HG02678 (cell line): ENCODE measurements at regions not wholly inside any gene's neighbourhood (a gene's known extent, or its start where the extent isn't known, plus 50 kb on each side); places are given as distances from the start of the nearest gene placed in this dataset.

Experiments
- ATAC-seq: cut with Tn5 transposase; IDR thresholded peaks from one replicate; pipeline ENCODE4 v1.9.1; 2021; ENCODE audit warnings: mild to moderate bottlenecking, moderate library complexity; ENCODE audit not compliant: unreplicated experiment

DNA sequence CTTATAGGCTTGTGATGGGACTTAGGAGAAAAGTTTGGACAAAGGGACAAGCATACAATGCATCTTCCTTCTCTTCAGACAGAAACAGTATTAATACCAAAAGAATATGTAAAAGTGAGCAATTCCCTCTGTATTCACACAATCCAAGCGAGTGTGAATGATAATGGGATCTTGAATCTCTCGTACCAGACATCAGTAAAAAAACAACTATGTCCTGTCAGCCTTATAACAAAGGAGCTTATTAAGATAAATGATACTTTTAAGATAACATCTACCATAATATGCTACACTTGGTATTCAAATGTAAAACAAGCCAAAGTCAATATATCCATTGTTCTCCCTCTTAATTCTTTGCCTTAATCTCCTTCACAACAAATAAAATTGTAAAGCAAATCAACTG lies 288.6 kb upstream of the CNTN6 start:
- ATAC-seq = no peak

GRCh38 chr3:805326-805725 lies 287.5 kb upstream of the CNTN6 start:
- no peak for ATAC-seq

- ATAC-seq = no peak
Measured at GRCh38 chr3:806006-806405, 286.8 kb upstream of the CNTN6 start.

- ATAC-seq = no peak
Measured at GRCh38 chr3:816605-817004, 276.2 kb upstream of the CNTN6 start.

DNA sequence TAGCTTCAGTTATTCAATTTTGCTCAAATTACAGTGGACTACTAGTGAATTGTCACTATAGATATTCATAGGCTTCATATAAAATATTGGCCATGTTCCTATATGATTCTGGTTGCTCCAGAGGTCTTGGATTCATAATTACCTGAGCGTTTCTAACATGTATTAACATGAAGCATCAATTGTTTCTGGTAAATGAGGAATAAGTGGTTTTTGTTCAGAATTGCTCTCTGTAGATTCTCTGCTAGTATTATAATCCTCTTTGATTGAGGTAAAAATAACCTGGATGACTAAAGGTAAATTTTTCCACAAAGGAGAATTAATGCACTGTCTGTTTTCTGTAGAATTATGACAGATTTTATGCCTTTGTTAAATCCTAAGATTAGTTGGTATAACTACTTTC lies 258.1 kb upstream of the CNTN6 start:
- no peak for ATAC-seq

- no peak for ATAC-seq
Measured at GRCh38 chr3:835096-835495, 257.7 kb upstream of the CNTN6 start.

DNA sequence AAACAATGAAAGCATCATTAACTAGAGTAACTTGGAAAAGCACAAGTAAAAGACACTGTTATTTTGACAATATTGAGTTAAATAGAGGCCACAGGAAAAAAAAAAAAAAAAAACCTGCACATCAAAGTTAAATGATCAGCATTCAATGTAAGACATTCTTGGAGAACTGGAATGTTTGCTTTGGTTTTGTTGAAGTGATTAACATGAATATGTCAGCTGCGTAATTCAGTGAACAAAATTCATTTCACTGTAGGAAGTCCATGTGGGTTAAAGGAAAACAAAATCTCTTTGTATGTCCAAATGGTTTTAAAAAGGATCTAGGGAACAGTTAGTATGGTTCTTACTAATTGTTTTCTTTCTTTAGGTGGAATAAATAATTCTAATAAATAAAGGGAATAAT lies 252.8 kb upstream of the CNTN6 start:
- no peak for ATAC-seq

DNA sequence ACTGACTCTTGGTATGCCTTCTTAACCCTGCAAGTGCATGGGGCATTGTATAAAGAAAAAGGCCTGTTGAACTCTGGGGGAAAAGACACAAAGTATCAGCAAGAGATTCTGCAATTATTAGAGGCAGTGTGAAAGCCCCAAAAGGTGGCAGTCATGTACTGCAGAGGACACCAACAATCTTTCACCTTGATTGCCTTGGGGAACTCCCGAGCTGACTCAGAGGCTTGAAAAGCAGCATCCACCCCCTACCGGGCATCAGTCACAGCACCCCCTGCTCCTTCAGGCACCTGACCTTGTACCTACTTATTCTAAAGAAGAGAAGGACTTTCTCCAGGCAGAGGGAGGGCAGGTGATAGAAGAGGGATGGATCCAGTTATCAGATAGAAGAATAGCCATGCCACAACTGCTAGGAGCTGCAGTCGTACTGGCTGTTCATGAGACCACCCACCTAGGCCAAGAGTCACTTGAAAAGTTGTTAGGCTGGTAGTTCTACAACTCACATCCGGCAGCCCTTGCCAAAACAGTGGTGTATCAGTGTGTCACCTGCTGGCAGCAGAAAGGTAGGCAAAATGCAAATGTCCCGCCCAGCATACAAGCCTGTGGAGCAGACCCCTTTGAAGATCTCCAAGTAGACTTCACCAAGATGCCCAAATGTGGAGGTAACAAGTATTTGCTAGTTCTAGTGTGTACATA lies 241.6 kb upstream of the CNTN6 start:
- peak; percentile 55 for ATAC-seq

DNA sequence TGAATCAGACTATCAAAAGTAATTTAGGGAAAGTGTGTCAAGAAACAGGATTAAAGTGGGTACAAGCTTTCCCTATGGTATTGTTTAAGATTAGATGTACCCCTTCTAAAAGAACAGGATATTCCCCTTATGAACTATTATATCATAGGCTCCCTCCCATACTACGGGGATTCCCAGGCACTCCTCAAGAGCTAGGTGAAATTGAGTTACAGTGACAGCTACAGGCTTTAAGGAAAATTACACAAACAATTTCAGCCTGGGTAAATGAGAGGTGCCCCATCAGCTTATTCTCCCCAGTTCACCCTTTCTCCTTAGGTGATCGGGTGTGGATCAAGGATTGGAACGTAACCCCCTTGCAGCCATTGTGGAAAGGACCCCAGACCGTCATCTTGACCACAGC lies 240.8 kb upstream of the CNTN6 start:
- no peak for ATAC-seq

DNA sequence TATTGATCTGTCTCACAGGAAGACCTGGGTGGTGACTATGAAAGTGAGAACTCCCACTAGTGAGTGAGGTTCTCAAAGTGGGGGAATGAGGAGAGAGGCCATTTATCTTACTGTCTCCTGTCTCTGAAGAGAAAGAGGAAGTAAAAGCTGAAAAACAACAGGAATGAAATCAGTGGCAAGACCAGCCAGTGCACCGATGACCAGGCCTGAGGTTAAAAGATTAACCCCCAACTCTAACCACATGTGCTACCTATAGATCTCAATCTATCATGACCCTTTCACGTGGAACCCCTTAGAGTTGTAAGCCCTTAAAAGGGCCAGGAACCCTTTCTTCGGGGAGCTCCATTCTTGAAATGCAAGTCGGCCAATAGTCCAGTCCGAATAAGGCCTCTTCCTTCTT lies 239.3 kb upstream of the CNTN6 start:
- ATAC-seq = no peak

DNA sequence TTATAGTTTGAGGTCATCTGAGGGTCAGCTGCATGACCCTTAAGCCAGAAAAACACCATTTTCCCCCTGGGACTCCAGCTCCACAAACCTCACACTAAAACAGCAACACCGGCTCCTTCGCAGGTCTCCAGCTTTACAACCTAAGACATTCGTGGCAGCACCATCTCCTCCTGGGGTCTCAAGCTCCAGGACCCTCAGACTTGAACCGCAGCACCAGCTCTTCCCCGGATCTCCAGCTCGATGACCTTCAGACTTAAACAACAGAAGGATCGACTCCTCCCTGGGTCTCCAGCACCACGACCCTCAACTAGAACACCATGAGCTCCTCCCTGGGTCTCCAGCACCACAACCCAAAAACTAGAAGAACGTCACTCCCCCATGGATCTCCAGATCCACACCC lies 233.7 kb upstream of the CNTN6 start:
- no peak for ATAC-seq

DNA sequence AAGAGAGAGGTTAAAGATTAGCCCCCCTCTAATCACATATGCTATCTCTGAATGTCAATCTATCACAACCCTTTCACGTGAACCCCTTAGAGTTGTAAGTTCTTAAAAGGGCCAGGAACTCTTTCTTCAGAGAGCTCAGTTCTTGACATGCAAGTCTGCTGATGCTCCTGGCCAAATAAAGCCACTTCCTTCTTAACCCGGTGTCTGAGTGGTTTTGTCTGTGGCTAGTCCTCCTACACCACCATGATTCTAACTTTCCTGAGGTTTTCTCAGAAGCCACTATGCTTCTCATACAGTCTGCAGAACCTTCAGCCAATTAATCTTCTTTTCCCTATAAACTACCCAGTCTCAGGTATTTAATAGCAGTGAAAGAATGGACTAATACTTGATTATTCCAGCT lies 231.1 kb upstream of the CNTN6 start:
- ATAC-seq = no peak

DNA sequence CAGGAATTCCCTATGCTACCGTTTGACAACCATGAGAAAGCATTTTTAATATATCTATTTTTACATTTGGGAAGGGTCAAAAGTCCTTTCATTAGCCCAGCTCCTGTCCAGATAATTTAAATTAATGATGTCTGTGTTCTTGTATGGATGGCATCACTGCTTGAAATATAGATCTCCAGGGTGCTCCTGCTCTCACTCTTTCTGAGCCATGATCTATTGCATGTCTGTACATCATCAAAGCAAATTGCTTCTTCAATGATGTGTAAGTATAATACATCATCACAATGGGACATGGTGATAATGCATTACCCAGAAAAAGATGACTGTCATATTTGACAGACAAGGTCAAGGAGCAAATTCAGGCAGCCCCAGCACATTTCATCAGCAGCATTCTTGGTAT lies 223.6 kb upstream of the CNTN6 start:
- ATAC-seq = no peak

DNA sequence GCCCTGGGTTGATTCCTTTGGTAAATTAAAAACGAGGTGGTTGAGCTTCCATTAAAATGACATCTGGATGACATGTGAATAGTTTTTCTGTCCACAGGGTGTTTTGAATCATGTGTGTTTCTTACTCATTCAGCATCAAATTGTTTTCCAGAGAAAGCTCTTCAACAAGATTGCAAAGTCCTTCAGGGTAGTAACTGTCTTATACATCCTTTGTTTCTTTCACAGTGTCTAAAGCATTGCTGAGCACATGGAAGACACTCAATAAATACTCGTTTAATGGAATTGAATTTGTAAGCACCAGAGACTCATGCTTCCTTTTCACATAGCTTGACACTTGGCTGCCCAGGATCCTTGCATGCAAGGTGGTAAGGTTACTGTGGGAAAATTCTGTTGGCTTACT lies 223.1 kb upstream of the CNTN6 start:
- ATAC-seq = no peak

DNA sequence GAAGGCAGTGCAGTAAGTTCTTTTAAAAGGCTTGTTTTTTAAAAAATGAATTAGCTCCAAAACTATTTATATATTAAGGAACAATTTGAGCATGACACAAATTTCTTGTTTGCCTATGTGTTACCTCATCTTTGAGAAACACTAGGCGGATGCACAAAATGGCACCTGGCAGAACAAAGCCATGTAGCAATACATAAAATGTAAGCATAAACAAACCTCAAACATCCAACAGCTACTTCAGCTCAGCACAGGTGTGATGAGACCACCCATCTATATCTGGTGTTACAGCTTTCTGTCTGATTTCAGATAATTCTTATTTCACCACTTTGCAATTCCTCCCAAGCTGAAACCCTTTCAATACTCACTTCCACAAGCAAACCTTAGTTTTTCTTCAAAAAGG lies 221.2 kb upstream of the CNTN6 start:
- ATAC-seq = no peak

- ATAC-seq = no peak
Measured at GRCh38 chr3:877001-877400, 215.8 kb upstream of the CNTN6 start.

GRCh38 chr3:878746-879145 lies 214.1 kb upstream of the CNTN6 start:
- no peak for ATAC-seq

DNA sequence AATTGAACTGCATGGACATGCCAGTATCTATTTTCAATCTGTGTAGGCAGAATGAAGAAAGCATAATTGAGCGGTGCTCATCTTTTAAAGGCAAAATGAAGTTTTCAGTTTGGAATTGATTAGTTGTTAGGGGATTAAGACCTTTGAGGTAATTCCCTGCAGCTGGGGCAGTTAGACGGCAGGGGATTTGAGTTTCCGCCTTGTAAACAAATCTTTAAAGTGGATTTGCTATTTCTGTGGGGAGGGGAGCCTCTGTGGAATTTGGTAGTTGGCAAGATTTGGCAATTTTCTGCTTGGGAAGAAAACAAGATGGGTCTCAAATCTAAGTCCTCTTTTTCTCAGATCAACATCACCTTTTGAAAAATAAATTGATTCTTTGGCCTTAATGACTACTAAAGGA lies 212.5 kb upstream of the CNTN6 start:
- no peak for ATAC-seq

- no peak for ATAC-seq
Measured at GRCh38 chr3:882533-882932, 210.3 kb upstream of the CNTN6 start.

GRCh38 chr3:901953-902778 lies 190.7 kb upstream of the CNTN6 start:
- ATAC-seq = peak; percentile 86

- no peak for ATAC-seq
Measured at GRCh38 chr3:905217-905616, 187.6 kb upstream of the CNTN6 start.

GRCh38 chr3:906739-907138 lies 186.1 kb upstream of the CNTN6 start:
- ATAC-seq = no peak

GRCh38 chr3:908839-909238 lies 184.0 kb upstream of the CNTN6 start:
- ATAC-seq = no peak
